HEK293T (cell line): ENCODE measurements at regions not wholly inside any gene's neighbourhood (a gene's known extent, or its start where the extent isn't known, plus 50 kb on each side); places are given as distances from the start of the nearest gene placed in this dataset.

Source experiments
- ARNT ChIP-seq: fragments of 450-650 bp; IDR thresholded peaks from 2 replicates; pipeline ENCODE4 v1.6.1; 2017; ENCODE audit warnings: mild to moderate bottlenecking
- BHLHE40 ChIP-seq: fragments of 450-650 bp; IDR thresholded peaks from 2 replicates; pipeline ENCODE4 v1.6.1; 2016; ENCODE audit warnings: mild to moderate bottlenecking, moderate library complexity, borderline replicate concordance
- CTBP1 ChIP-seq: fragments of 450-650 bp; IDR thresholded peaks from 2 replicates; pipeline ENCODE4 v1.6.1; 2016; ENCODE audit warnings: borderline replicate concordance
- ELF4 ChIP-seq: fragments of 450-650 bp; IDR thresholded peaks from 2 replicates; pipeline ENCODE4 v1.6.1; 2017; ENCODE audit warnings: antibody characterized with exemption
- FOXA1 ChIP-seq: fragments of 450-650 bp; IDR thresholded peaks from 2 replicates; pipeline ENCODE4 v1.6.1; 2016; ENCODE audit warnings: mild to moderate bottlenecking
- FOXK2 ChIP-seq: fragments of 450-650 bp; IDR thresholded peaks from 2 replicates; pipeline ENCODE4 v1.6.1; 2016; ENCODE audit warnings: mild to moderate bottlenecking
- FOXM1 ChIP-seq: fragments of 450-650 bp; IDR thresholded peaks from 2 replicates; pipeline ENCODE4 v1.6.1; 2017; ENCODE audit warnings: mild to moderate bottlenecking, borderline replicate concordance
- HDGF ChIP-seq: fragments of 450-650 bp; IDR thresholded peaks from 2 replicates; pipeline ENCODE4 v1.6.1; 2017; ENCODE audit warnings: antibody characterized with exemption, borderline replicate concordance
- NFRKB ChIP-seq: fragments of 450-650 bp; IDR thresholded peaks from 2 replicates; pipeline ENCODE4 v1.6.1; 2016; ENCODE audit warnings: mild to moderate bottlenecking, moderate library complexity
- PKNOX1 ChIP-seq: fragments of 450-650 bp; IDR thresholded peaks from 2 replicates; pipeline ENCODE4 v1.6.1; 2016
- SP1 ChIP-seq: fragments of 450-650 bp; IDR thresholded peaks from 2 replicates; pipeline ENCODE4 v1.6.1; 2017
- SUZ12 ChIP-seq: fragments of 450-650 bp; IDR thresholded peaks from 2 replicates; pipeline ENCODE4 v1.6.1; 2016; ENCODE audit warnings: mild to moderate bottlenecking
- TARDBP ChIP-seq: fragments of 450-650 bp; IDR thresholded peaks from 2 replicates; pipeline ENCODE4 v1.6.1; 2016
- ZNF384 ChIP-seq: fragments of 450-650 bp; IDR thresholded peaks from 2 replicates; pipeline ENCODE4 v1.6.1; 2016

- TF ChIP-seq ELF4 (no peak), SP1 (no peak), SUZ12 (no peak), BHLHE40 (no peak), FOXK2 (no peak), HDGF (no peak), NFRKB (no peak), FOXM1 (no peak), ZNF384 (no peak), CTBP1 (no peak), FOXA1 (no peak), PKNOX1 (no peak), TARDBP (no peak), ARNT (no peak)
These were observed 494.8 kb upstream of the TOM1L1 start for GRCh38 chr17:54405826-54406225.
